Skeletal muscle cell (primary cell): ENCODE measurements at regions not wholly inside any gene's neighbourhood (a gene's known extent, or its start where the extent isn't known, plus 50 kb on each side); places are given as distances from the start of the nearest gene placed in this dataset.
"Not testable (repeated sequence)": the region's sequence is repeated elsewhere in the genome, so short reads cannot be mapped to it uniquely, and the experiment has no call there.

Experiments
- DNase-seq: peaks from one replicate; pipeline ENCODE4 v3.0.0-alpha.2; 2010; ENCODE audit warnings: low read depth
- H3K4me3 ChIP-seq: 2 replicates; pipeline ENCODE4 v1.5.1; 2011; ENCODE audit warnings: low read depth, mild to moderate bottlenecking, control low read depth, low read length, moderate library complexity

DNA sequence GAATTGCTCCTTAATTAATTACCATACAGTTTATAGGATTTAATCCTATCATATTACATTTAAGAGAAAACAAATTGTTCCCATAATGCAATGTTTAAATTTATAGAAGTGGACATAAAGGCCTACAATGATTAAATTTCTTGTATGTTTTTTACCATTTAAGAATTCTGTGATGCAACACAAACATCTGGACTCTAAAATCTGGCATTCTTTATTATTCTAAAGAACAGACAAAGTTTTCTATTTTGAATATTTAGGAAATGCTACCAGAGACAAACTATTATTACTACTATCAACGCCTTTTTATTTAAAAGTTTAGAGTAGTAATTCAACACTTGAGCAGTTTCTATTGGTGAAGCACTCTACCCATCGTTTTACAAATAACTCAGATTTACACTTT is 535.1 kb downstream of the TMX3 start:
- H3K4me3 ChIP-seq = no peak overlapping the region
- no peak for DNase-seq

DNA sequence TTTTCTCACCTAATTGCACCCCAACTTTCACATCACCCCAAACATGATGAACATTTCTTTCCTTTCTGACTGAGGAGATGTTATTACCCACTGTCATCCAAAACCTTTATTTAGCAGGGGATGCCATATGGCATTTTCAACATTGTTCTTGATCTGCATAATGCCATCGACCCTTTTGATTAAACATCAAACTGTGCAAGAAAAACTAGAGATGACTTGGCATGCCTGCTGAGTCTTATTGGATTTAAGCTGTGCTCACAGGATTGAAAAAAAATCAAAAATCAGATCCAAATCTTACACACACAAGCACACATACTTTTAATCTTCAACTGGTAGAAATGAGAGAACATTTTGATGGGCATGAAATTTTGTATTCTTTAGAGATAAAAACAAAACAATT is 536.0 kb downstream of the TMX3 start:
- DNase-seq = no peak
- H3K4me3 ChIP-seq = no peak overlapping the region

DNA sequence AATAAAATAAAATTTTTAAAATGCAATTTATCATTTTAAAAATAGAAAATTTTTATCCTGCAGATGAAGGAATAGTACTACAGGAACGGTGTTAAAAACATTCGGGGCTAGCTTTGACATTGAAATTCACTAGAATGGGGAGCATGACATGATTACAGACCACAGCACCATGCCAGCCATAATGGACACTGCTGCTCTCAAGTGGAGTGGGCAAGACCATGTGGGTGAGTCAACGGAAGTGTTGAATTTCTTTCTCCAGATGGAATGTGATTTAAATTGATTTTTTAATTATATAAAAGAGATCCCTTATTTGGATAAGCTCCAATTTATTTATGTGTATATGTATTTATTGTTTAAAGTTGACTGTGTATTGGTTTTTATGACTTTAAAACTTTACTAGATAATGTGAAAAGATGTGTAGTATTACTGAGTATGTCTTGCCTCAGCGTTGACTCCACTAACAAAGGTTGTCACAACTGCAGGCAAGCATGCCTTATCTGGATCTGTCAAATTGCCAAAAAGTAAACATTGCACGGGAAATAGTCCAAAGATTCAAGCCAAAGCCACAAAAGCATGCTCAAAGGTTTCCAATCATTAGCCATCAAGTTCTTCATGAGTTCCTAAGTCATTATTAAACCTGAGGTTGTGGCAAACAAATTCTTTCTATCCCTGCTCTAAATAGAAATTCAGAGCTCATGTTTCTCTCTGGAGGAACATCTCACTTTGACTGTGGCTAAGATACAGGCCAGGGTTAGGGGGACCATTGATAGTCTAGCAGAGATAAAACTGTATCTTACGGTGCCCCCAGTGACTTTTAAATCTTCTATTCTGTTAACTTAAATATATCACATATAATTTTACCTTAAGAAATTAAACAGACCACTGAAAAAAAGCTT is 536.9 kb downstream of the TMX3 start:
- no peak overlapping the region for H3K4me3 ChIP-seq
- DNase-seq = peak; percentile 97

DNA sequence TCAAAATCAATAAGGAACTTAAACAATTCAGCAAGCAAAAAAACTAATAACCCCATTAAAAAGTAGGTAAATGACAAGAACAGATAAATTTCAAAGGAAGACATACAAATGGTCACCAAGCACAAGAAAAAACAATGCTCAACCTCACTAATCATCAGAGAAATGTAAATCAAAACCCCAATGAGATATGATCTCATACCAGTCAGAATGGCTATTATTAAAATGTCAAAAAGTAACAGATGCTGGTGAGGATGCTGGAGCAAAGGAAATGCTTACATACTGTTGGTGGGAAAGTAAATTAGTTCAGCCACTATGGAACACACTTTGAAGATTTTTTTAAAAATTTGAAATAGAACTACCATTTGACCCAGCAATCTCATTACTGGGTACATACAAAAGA is 538.0 kb downstream of the TMX3 start:
- DNase-seq = no peak
- no peak overlapping the region for H3K4me3 ChIP-seq

DNA sequence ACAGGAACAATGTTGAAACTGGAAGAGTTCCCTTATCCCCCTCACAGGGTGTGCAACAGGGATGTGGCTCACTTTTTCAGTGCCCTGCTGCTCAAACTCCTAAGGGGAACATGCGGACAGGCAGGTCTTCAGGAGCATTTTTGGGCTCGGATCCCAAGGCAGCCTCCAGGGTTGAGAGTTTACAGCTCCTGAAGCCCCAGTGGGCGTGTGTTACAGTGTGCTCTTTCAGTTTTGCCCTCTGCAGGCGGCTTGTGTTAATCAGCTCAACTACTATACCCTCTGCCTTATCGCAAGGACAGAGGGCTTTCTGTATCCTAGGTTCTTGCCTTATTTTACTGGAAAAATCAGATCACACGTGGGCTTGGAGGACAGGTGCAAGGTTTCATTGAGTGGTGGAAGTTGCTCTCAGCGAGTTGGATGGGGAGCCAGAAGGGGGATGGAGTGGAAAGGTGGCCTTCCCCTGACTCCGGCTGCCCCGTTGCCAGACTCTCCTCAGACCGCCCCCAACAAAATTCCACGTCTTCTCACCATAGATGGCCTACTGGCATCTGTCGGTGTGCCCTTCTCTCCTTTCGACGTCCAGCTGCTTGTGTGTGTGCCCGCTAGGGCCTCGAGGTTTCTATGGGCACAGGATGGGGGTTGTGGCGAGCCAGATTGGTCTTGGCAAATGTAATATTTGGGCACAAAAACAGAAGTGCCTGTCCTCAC is 541.9 kb downstream of the TMX3 start:
- DNase-seq = no peak
- no peak overlapping the region for H3K4me3 ChIP-seq

DNA sequence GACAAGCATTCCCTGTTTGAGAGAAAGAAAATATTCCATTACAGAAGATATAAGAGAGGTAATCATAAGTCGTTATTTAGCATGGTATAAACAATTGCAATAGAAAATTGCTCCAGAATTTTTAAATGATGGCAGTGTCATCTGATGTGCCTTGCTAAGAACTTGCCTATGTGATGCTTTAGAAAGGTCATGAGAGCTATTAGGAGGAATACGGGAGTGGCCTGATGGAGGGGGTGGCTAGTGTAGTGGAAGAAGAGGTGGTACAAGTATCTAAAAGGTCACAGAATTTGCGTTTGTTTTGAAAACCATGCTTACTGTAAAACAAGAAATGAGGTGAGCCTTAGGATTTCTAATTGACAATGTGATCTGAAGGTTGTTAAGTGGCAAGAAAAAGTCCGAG is 550.0 kb downstream of the TMX3 start:
- H3K4me3 ChIP-seq = no peak overlapping the region
- no peak for DNase-seq

DNA sequence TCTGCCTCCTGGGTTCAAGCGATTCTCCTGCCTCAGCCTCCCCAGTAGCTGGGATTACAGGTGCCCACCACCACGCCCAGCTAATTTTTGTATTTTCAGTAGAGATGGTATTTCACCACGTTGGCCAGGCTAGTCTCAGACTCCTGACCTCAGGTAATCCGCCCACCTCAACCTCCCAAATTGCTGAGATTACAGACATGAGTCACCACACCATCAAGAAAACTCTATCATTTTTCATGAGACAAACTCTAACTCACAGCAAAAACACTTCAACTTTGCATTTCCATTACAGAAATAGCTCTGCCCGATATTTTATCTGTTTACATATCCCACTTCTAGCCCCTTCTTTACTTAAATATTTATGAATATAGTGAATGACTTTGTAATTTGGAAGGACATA is 561.1 kb downstream of the TMX3 start:
- DNase-seq = not testable (repeated sequence)

DNA sequence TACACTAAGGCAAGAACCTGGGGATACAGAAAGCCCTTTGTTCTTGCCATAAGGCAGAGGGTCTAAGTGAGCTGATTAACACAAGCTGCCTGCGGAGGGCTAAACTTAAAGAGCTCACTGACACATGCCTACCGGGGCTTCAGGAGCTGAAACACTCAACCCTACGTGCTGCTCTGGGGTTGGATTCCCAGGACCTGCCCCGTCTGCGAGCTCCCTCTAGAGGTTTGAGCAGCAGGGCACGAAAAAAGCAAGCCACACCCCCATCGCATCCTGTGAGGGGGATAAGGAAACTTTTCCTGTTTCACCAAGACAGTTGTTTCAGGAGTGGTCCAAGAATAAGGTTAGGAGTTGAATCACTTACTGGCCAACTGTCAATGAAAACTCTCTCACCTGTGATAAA is 562.1 kb downstream of the TMX3 start:
- no peak for DNase-seq
- H3K4me3 ChIP-seq = no peak overlapping the region

More for the DNA sequence above, 561.1 kb downstream of the TMX3 start:
- not testable (repeated sequence) for H3K4me3 ChIP-seq

DNA sequence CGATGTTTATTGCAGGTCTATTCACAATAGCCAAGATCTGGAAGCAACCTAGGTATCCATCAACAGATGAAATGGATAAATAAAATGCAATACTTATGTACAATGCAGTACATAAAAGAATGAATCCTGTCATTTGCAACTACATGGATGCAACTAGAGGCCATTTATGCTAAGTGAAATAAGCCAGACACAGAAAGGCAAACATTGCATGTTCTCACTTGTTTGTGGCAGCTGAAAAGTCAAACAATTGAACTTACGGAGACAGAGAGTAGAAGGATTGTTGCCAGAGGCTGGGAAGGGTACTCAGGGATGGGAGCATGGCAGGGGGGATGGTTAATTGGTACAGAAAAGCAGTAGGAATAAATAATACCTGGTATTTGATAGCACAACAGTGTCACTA is 563.9 kb downstream of the TMX3 start:
- H3K4me3 ChIP-seq = no peak overlapping the region
- no peak for DNase-seq

DNA sequence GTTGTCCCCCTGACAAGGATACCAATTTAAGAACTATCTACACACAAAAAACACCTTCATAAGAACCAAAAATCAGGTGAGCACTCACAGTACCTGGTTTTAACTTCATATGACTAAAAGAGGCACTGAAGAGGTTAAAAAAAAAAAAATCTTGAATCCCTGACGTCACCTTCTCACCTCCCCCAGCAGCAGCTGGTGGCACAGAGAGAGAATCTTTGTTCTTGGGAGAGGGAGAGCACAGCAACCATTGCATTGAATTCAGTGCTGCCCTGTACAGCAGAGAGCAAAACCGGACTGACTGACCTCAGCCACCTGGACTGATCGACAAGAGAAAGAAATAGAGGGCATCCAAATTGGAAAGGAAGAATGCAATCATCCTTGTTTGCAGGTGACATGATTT is 566.0 kb downstream of the TMX3 start:
- H3K4me3 ChIP-seq = no peak overlapping the region

DNA sequence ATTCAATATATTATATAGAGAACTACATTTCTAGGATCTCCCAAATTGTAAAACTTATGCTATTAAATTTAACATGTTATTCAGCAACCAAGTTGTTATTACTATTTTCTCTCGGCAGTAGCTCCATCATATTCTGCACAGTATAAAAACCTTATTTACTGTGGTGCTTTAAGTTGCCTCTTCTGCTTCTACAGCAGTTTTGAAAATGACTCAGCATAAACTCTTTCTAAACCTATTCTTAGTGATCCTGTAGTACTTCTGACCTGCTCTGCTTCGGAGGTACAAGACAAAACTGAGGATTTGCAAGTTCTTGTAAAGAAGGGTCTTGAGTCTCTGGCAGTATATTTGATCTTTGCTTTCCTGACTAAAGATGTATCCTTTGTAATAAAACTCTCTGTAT is 567.2 kb downstream of the TMX3 start:
- no peak for DNase-seq
- H3K4me3 ChIP-seq = no peak overlapping the region

More for the DNA sequence above, 566.0 kb downstream of the TMX3 start:
- DNase-seq = no peak

DNA sequence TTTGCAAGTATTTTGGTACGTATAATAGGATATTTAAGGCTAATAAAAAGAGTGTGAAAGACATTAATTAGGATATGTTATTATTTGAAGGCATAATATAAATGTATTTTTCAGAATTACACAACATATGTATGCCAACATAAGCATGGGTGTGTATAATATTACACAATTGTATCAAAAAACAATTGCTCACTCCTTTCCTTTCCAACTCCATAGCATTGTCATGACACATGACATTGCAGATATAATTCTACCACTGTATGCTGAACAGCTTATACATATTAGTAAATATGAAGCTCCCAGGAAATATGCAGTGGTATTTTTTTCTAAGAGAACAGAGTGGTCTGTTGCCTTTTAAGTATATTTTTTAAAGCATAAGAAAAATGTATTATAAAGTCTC is 593.1 kb downstream of the TMX3 start:
- peak; percentile 31 for DNase-seq
- H3K4me3 ChIP-seq = no peak overlapping the region

DNA sequence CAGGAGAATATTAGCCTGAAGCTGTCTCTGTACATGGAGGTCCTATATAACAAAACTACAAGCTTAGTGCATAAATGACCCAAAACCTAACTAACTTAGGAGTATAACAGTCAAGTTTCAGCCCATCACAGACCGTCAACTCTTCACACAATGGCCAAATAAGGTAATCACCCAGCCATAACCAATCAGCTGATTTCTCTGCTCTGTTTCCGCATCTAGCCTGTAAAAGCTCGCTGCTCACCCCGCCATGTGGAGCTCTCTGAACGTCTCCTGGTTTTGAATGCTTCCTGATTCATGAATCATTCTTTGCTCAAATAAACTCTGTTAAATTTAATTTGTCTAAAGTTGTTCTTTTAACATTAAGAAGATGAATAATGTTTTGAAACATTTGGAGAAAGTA is 593.6 kb downstream of the TMX3 start:
- H3K4me3 ChIP-seq = no peak overlapping the region
- no peak for DNase-seq

DNA sequence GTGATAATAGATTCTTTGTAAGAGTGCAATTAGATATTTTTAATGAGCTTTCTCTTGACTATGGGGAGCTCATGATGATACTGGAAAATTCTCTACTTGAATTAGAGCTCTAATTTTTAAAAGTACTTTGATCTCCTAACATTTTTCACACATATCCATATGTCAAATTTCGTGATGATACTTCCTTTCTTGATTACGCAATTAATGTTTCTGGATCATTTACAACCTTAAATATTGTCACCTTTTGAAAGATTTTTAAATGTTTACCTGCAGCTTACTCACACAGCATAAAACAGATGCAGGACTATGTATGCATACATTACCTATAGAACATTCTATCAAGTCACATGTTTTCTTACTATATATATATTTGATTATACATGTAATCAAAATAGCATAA is 598.5 kb upstream of the DSEL start:
- no peak overlapping the region for H3K4me3 ChIP-seq
- DNase-seq = no peak

DNA sequence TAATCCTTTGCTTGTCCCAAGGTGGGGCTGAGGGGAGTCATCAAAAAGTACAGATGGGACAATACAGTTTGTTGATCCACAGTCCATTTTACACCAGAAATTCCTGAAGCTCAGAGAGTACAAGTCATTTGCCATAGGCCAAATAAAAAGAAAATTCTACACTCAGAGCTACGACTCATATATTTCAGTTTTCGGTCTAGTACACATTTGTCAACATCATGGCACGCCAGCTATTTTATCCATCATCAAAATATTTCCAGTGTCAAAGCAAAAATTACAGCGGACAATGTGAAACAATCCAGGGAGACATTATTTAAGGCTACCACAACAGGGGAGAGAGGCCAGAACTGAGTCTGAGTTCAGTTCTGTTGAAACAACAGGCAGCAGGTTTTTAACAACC is 587.5 kb upstream of the DSEL start:
- DNase-seq = no peak
- no peak overlapping the region for H3K4me3 ChIP-seq

DNA sequence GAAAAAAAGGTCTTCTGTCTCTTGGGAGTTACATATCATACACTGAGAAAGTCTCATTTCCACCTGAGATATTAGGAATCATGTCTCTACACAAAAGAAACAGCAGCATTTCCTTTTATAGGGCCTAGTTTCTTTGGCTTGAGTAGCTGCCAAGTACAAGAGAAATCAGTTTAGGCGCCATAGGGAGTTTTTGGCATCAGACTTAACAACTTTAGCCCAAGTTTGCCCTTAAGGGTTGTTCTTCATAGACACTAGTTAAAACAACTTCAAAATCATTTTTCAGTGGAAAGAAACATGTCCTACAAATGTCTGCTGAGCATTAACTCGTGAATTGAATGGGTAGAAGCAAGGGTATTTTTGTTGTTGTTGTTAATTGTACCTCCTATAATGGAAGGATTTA is 587.0 kb upstream of the DSEL start:
- DNase-seq = no peak
- no peak overlapping the region for H3K4me3 ChIP-seq

DNA sequence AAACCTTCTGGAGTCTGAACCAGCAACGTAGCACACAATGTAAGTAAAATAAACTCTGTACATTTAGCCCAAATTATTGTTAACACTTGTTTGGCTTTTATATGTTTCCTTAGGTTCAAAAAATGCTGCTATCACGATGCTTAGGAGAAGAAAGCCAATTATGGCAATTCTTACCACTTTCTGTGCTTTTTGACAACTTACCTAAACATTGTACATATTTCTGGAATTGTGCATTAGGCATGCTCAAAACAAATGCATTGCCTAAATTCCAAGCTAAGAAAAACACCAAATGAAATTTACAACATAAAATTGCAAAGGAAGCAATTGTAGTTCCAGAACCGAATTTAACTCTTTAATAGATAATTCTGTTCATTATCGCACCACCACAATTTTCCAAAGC is 585.6 kb upstream of the DSEL start:
- no peak for DNase-seq
- H3K4me3 ChIP-seq = no peak overlapping the region

DNA sequence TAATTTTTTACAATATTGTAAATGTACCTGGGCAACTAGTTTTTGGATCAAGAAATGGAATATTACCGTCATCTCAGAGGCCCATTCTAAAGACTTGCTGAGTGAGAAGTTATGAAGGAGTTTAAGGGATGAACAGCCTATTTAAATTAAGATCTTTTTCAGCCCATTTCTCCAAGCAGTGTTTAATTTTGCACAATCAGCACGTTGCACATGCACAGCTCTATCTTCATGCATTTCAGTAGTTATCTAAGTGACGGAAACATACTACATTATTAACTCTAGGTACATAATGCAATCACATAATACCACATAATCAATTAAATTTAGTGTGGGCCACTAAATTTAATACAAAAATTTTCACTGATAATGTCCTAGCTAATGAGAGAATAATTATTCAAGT is 582.1 kb upstream of the DSEL start:
- no peak overlapping the region for H3K4me3 ChIP-seq
- no peak for DNase-seq

DNA sequence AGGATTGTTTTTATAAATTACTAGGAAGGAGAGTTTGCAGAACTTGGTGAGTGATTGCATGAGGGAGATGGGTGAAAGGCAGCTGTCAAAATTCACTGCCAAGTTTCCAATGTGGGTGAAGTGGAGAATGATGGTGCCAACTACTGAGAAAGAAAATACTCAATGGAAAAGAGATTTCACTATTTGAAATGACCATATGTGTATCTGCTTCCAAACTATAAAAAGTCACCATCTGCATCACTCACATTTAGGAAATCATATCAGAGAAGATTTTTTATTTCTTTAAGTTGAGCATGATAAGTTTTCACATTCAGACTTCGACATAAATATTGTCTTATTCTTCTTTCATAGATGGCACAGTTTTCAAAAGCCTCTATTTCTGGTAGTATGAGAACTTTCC is 570.0 kb upstream of the DSEL start:
- no peak overlapping the region for H3K4me3 ChIP-seq
- DNase-seq = no peak

DNA sequence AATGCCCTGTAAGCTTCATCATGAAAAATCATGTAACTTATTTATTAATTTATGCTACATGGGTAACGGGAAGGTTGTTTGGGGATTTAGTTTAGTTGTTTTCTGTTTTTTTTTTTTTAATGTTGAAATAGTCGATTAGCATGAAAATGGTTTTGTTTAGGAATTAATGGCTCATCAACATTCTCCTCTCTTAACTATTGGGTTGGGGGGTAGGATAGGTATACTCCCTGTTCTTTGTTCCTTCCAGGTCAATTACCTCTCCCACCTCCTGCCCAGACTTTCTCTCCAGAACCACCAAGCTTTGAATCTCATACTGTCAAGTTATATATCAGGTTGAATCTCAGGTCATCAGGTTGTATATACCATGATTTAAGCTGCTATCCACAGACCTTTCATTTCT is 568.7 kb upstream of the DSEL start:
- DNase-seq = no peak
- no peak overlapping the region for H3K4me3 ChIP-seq

DNA sequence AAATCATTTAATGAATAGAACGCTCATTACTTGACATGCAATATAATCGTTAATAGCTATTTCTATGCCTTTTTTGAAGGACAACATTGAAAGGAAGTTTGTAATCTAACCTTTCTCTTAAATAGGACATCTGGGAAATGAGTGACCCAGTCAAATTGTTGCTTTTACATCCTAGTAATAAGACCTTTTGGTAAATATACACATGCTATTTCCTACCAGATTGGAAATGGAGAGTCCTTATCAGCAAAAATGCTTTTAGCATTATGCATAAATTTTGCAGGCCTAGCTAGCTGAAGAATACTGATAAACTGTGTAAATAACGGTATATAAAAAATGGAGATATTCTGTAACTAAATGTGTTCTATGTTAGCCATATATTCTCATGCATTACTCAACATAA is 567.3 kb upstream of the DSEL start:
- H3K4me3 ChIP-seq = no peak overlapping the region

More for the DNA sequence above, 567.3 kb upstream of the DSEL start:
- no peak for DNase-seq
